ENCODE measurements at regions not wholly inside any gene's neighbourhood (a gene's known extent, or its start where the extent isn't known, plus 50 kb on each side); places are given as distances from the start of the nearest gene placed in this dataset.
"Not testable (repeated sequence)": the region's sequence is repeated elsewhere in the genome, so short reads cannot be mapped to it uniquely, and the experiment has no call there.

GRCh38 chr11:80282643-80283042, 841.8 kb upstream of the TENM4 start:
- no peak for DNase-seq

- DNase-seq: no peak
Measured at GRCh38 chr11:80281194-80281593, 840.4 kb upstream of the TENM4 start.

- DNase-seq: no peak
Measured at GRCh38 chr11:80280737-80281136, 839.9 kb upstream of the TENM4 start.

- DNase-seq: no peak
Measured at GRCh38 chr11:80261776-80262175, 820.9 kb upstream of the TENM4 start.

- not testable (repeated sequence) for DNase-seq
Measured at GRCh38 chr11:80257319-80258015, 816.6 kb upstream of the TENM4 start.

- DNase-seq: no peak
Measured at GRCh38 chr11:80255021-80255420, 814.2 kb upstream of the TENM4 start.

- no peak for DNase-seq
Measured at GRCh38 chr11:80241766-80242165, 800.9 kb upstream of the TENM4 start.

- no peak for DNase-seq
Measured at GRCh38 chr11:80240245-80240644, 799.4 kb upstream of the TENM4 start.

GRCh38 chr11:80239217-80239616, 798.4 kb upstream of the TENM4 start:
- no peak for DNase-seq

- no peak for DNase-seq
Measured at GRCh38 chr11:80227915-80228314, 787.1 kb upstream of the TENM4 start.

GRCh38 chr11:80214413-80214812, 773.6 kb upstream of the TENM4 start:
- no peak for DNase-seq

GRCh38 chr11:80211673-80212072, 770.8 kb upstream of the TENM4 start:
- DNase-seq: no peak

GRCh38 chr11:80204021-80204420, 763.2 kb upstream of the TENM4 start:
- DNase-seq: no peak

GRCh38 chr11:80196932-80197554, 756.2 kb upstream of the TENM4 start:
- no peak for DNase-seq

- DNase-seq: no peak
Measured at GRCh38 chr11:80196041-80196440, 755.2 kb upstream of the TENM4 start.

- no peak for DNase-seq
Measured at GRCh38 chr11:80194625-80195024, 753.8 kb upstream of the TENM4 start.

GRCh38 chr11:80194016-80194415, 753.2 kb upstream of the TENM4 start:
- DNase-seq: no peak

GRCh38 chr11:80188076-80188627, 747.3 kb upstream of the TENM4 start:
- DNase-seq: no peak

- DNase-seq: no peak
Measured at GRCh38 chr11:80186692-80187091, 745.9 kb upstream of the TENM4 start.

GRCh38 chr11:80182901-80183300, 742.1 kb upstream of the TENM4 start:
- no peak for DNase-seq

- no peak for DNase-seq
Measured at GRCh38 chr11:80173371-80174136, 732.7 kb upstream of the TENM4 start.

GRCh38 chr11:80168796-80169195, 728.0 kb upstream of the TENM4 start:
- DNase-seq: no peak

- no peak for DNase-seq
Measured at GRCh38 chr11:80167766-80168165, 726.9 kb upstream of the TENM4 start.

- DNase-seq: no peak
Measured at GRCh38 chr11:80165744-80166143, 724.9 kb upstream of the TENM4 start.

Data from bone marrow (tissue), 2 donors.